HG02870 (cell line): ENCODE measurements at regions not wholly inside any gene's neighbourhood (a gene's known extent, or its start where the extent isn't known, plus 50 kb on each side); places are given as distances from the start of the nearest gene placed in this dataset.

Experiments used
- ATAC-seq: cut with Tn5 transposase; IDR thresholded peaks from one replicate; pipeline ENCODE4 v1.9.1; 2021; ENCODE audit warnings: mild to moderate bottlenecking, moderate library complexity; ENCODE audit not compliant: unreplicated experiment

DNA sequence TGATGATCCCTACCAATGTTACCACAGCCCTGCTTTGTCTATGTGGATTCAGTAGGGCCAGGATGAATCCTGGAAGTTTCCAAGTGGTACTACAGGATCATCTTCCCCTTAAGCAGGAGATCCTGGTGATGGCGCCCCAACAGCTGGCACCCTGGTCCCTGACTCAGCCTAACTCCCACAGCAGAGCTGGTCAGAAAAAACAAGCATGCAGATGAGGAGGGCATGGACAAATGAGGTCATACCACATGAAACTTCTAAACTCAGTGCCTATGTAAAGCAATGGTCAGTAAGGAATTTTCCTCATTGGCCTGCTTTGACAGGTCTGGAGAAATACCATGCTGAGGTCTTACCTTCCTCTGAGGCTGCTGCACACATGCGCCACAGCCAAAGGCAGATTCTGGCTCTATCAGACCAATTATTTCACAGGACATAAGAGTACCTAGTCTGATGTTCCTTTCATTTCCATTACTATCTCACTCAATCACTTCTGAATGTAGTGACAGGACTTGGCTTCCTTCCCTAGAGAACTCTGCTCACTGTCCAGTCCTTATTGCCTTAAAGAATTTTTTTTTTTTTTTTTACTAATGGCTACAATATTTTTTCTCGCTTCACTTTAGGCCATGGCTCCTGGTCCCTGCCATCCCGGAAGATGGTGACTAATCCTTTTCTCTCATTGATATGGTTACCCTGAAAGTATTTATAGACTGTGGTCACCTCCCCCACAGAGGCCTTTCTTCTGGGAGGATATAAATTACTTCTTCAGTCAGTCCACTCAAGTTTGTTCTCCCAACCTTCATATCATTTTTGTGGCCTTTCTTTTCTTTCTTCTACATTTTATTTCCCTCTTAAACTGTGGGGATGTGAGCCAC lies 525.2 kb upstream of the PSMD7 start:
- ATAC-seq: no peak

GRCh38 chr16:73768786-73769203 lies 527.8 kb upstream of the PSMD7 start:
- no peak for ATAC-seq

- ATAC-seq: no peak
Observed at GRCh38 chr16:73764321-73764720, 532.3 kb upstream of the PSMD7 start.

DNA sequence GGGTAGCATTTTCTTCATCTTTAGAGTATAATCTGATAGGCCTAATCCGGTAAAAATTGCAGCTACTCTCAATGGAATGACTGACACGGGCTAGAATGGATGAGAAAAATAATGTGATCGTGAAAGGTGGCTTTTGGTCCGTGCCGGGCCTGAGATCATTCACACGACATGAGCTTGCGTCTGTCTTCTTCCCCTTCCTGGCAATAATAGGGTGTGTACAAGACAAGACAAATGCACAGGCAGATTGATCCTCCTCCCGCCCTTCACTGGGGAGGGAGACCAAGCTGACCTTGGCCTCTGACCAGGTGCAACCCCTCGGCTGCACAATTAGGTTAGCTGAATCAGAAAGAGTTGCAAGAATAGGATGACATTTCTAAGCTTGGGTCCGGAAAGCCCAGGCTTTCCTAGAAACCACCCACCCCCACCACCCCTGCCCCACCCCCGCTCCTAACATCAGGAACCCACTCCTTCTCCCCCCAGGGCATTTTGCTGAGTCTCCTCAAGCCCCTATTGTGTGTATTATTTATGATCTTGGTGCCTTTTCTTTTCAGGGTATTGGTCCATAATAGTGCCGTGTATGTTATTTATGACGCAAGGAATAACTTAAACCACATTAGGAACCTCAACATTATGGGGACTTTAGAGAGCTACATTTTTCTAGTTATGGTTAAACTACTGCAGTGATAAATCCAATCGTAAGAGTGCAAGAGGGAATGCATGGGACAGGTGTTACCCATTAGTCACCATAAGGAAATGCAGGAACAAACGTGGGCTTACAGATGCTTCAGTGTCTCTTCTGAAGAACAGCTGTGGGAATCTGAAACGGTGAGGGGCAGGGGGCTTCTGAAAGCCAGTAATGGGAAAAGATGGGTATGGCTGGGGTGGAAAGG lies 540.1 kb upstream of the PSMD7 start:
- ATAC-seq: no peak

- no peak for ATAC-seq
Observed at GRCh38 chr16:73753931-73754330, 542.7 kb upstream of the PSMD7 start.

GRCh38 chr16:73750639-73751038 lies 546.0 kb upstream of the PSMD7 start:
- ATAC-seq: no peak

GRCh38 chr16:73747328-73747727 lies 549.3 kb upstream of the PSMD7 start:
- ATAC-seq: no peak

GRCh38 chr16:73746554-73746953 lies 550.1 kb upstream of the PSMD7 start:
- ATAC-seq: no peak

- no peak for ATAC-seq
Observed at GRCh38 chr16:73743665-73744496, 552.7 kb upstream of the PSMD7 start.

DNA sequence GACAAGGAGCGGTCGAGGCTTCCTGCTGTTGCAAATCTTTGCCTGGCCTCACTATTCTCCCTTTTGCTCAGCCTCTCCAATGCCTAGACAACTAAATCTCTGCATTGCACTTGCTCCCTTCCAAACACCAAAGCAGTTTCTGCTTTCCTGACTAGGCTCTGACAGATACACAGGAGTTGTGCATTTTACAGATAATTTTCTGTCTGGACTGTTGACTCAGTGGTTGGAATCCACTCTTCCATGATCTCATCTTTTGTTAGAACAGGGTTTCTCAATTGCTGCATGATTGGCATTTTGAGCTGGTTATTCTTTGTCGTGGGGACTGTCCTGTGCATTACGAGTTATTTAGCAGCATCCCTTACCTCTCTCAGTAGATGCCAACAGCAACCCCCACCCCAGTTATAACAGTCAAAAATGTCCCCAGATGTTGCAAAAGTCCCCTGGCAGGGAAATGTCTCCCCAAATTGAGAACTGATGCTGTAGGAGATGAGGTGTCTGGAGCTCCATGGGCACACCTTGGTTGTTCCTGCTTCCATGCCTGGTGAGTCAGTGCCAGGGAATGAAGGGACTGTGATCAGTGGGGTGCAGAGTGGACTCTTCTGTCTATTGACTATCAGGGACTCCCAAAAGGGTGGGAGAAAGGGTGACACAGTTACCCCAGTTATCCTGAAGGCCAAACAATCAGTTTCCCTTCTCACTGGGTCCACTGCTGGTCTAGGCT lies 557.4 kb upstream of the PSMD7 start:
- no peak for ATAC-seq

DNA sequence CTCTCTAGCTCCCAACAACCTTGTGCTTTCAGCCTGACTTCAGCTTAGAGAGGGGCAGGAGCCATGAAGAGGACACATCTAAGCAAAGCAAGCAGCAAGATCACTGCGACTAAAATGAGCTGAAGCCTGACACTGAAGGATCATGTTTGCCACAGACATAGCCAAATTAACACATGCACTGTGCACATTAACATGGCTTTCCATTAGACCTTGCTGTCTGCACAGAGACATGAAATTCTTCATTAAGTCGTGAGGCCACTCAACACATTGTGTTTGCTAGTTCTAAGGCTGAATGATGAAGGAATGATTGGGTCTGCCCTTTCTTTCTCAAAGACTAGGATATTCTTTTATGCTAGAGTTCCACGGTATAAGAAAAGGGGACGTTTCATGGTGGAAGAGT lies 558.3 kb upstream of the PSMD7 start:
- ATAC-seq: no peak

DNA sequence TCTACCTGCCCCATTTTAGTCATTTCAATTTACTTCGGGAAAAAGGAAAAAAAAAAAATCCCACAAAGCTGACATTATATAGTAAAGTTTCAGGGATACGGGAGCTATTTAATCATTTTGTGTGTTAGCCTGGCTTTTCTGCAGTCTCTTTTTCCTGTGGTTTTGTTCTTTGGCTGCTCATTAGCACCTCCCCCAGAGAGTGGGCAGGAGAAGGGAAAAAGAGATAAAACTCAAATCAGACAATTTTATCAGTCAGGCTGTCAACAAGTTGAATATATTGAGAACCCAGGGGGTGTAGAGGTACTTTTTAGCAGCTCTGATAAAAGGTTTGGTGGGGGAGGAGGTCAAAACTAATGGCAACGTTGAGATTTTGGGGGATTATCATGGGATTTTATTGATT lies 559.0 kb upstream of the PSMD7 start:
- no peak for ATAC-seq

- ATAC-seq: no peak
Observed at GRCh38 chr16:73735954-73736353, 560.7 kb upstream of the PSMD7 start.

DNA sequence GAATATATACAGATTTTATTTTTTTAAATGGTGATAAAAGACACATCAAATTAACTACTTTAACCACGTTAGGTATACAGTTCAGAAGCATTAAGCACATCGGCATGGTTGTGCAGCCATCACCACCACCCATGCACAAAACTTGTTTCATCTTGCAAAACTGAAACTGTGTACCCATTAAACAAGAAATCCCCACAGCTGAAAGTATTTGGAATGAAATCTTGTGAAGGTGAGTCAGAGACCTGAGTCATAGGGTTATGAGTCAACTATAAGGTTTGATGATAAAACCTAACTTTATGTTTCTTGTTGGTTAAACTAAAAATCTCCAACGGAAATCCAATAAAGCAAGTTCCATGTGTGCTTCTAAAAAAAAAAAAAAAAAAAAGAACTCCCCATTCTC lies 561.6 kb upstream of the PSMD7 start:
- ATAC-seq: peak; percentile 44

DNA sequence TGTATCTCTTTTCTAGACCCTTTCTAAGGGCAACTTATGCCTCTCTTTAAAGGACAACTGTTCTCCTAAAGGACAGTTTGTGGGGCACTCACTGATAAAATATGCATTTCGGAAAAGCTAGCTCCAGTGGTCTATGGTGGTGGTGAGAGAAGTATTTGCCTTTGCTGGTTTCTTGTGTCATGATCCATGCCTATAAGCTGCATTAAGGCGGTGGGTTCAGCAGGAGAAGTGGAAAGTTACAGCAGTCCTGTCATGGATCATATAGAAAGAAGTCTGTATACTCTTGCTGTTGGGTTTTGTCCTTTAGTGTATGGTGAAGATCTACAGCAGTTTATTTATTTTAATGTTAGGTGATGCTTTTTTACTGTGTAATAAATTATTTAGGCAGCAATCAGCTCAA lies 563.9 kb upstream of the PSMD7 start:
- ATAC-seq: no peak

GRCh38 chr16:73732143-73732542 lies 564.5 kb upstream of the PSMD7 start:
- ATAC-seq: no peak

DNA sequence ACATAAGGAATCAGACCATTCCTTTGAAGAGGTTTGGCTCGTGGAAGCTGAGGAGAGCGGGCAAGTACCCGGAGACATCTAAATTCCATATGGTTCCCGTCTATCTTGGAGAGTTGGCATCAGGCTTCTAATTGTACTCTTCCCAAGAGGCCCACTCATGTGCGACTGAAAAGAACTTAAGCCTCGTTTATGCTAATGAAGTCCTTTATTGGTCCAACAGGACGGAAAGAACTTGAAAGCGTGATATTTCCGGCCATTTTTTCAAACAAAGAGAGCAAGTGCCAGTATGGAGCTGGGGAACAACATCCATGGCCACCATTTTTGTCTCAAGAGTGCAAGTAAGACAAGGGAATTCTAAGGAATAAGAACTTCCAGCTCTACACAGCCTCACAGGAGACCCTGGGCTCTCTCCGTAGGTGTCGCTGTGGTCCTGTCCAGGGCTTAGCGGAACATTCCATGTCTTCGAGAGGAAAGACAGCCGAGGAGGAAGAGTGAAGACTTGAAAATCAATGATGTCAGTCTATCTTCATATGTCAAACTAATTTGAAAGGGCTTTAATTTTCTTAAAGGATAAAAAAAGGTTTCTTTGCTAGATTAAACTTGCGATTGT lies 566.0 kb upstream of the PSMD7 start:
- ATAC-seq: no peak

DNA sequence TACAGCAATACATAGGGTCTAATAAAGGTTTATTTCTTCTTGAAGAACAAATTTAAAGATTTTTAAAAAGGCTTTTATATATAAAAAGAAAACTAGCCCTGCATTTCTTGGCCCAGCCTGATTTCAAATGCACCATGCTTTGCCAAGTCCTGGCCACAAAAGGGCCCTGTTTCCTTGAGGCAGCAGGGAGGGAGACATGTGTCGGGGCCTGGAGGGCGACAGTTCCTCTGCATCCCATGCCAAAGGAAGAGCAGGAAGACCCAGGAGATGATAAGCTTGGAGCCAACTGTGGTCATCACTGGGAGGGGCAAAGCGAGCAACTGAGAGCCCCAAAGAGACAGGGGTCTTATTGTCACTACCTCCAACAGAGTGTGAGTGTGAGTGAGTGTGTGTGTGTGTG lies 571.5 kb upstream of the PSMD7 start:
- no peak for ATAC-seq

- ATAC-seq: no peak
Observed at GRCh38 chr16:73724503-73724902, 572.1 kb upstream of the PSMD7 start.
